Activated naive CD4-positive, alpha-beta T cell treated with anti-CD3 and anti-CD28 coated beads, Interleukin-2, amount 10 ng/mL, durations not matched to agents 7 days and 5 days (primary cell): ENCODE measurements at regions not wholly inside any gene's neighbourhood (a gene's known extent, or its start where the extent isn't known, plus 50 kb on each side); places are given as distances from the start of the nearest gene placed in this dataset.
"Not testable (repeated sequence)": the region's sequence is repeated elsewhere in the genome, so short reads cannot be mapped to it uniquely, and the experiment has no call there.

Source experiments
- CTCF ChIA-PET: fragments of 350-600 bp; sonication (Branson Sonifier 250); formaldehyde crosslinking; loops from one replicate; lab custom pipeline; 2021; ENCODE audit warnings: antibody characterized with exemption; lab: Charles Lee
- DNase-seq: peaks from one replicate; pipeline ENCODE4 v3.0.0-alpha.2; 2020
- H3K27ac Mint-ChIP-seq: one replicate; pipeline ENCODE4 v1.8.0; 2021; ENCODE audit warnings: mild to moderate bottlenecking, moderate library complexity, mixed read lengths
- H3K27me3 Mint-ChIP-seq: one replicate; pipeline ENCODE4 v1.8.0; 2021; ENCODE audit warnings: mild to moderate bottlenecking, mixed read lengths
- H3K36me3 Mint-ChIP-seq: one replicate; pipeline ENCODE4 v1.8.0; 2021; ENCODE audit warnings: mixed read lengths
- H3K4me1 Mint-ChIP-seq: one replicate; pipeline ENCODE4 v1.8.0; 2021; ENCODE audit warnings: mixed read lengths
- H3K4me3 Mint-ChIP-seq: one replicate; pipeline ENCODE4 v1.8.0; 2021; ENCODE audit warnings: mild to moderate bottlenecking, moderate library complexity, mixed read lengths
- H3K9me3 Mint-ChIP-seq: one replicate; pipeline ENCODE4 v1.8.0; 2021; ENCODE audit warnings: mixed read lengths

GRCh38 chr6:92460133-92460532, 959.2 kb downstream of the EPHA7 start:
- Mint-ChIP-seq H3K27ac (no peak overlapping the region), H3K9me3 (peaks cover 4% of the 10 kb centered on the region), H3K27me3 (no peaks in the 10 kb centered on the region), H3K4me3 (no peak overlapping the region), H3K4me1 (no peaks in the 10 kb centered on the region), H3K36me3 (no peaks in the 10 kb centered on the region)
- DNase-seq, result no peak
- CTCF ChIA-PET, result no interaction called here

- Mint-ChIP-seq H3K36me3 (no peaks in the 10 kb centered on the region), H3K4me3 (no peak overlapping the region), H3K27ac (no peak overlapping the region), H3K27me3 (no peaks in the 10 kb centered on the region), H3K4me1 (no peaks in the 10 kb centered on the region), H3K9me3 (peaks cover 2% of the 10 kb centered on the region)
- DNase-seq, result no peak
- CTCF ChIA-PET, result no interaction called here
Measured at GRCh38 chr6:92459606-92460005, 959.8 kb downstream of the EPHA7 start.

DNA sequence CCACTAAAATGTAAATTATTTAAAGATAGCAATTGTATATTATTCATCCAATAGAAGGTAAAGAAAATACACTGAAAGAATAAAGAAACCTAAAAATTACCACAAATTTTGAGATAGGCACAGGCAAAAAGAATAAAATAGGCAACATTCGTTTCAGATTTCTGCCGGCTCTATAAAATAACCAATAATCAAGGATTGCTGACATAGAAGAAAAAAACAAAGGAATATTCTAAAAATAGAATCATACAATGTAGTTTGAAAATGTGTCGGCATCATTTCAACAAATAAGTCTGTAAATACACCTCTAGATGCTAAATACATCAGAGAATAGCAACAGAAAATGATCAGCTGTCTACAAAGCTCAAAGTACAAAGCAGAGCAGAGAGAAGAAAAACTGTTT, 973.3 kb downstream of the EPHA7 start:
- no peaks in the 10 kb centered on the region for H3K27me3 Mint-ChIP-seq
- DNase-seq, result no peak
- H3K9me3 Mint-ChIP-seq, result peaks cover 12% of the 10 kb centered on the region

GRCh38 chr6:92433911-92434310, 985.4 kb downstream of the EPHA7 start:
- DNase-seq, result no peak
- H3K36me3 Mint-ChIP-seq, result no peaks in the 10 kb centered on the region
- no peak overlapping the region for H3K27ac Mint-ChIP-seq
- H3K27me3 Mint-ChIP-seq, result no peaks in the 10 kb centered on the region
- H3K9me3 Mint-ChIP-seq, result no peaks in the 10 kb centered on the region
- H3K4me3 Mint-ChIP-seq, result no peak overlapping the region
- CTCF ChIA-PET, result no interaction called here
- no peaks in the 10 kb centered on the region for H3K4me1 Mint-ChIP-seq

More for the DNA sequence above, 973.3 kb downstream of the EPHA7 start:
- no peak overlapping the region for H3K4me3 Mint-ChIP-seq
- CTCF ChIA-PET, result no interaction called here
- no peaks in the 10 kb centered on the region for H3K36me3 Mint-ChIP-seq
- H3K27ac Mint-ChIP-seq, result no peak overlapping the region
- H3K4me1 Mint-ChIP-seq, result no peaks in the 10 kb centered on the region

DNA sequence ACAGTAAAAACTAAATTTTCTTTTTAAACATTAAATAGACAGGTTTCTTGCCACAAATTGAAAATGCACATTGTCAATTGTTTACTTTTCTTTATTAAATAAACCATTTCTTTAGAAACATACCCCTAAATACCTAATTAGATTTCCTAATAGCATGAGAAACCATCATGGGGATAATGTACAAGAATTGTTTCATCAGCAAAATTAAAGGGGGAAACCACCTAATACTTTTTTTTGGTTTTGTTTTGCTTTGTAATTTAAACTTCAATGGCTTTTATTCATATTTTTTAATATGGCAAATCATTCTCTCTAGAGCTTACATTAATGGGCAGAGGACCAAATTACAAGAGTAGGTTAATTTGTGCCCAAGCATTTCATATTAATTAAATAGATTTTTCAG, 987.9 kb downstream of the EPHA7 start:
- DNase-seq, result no peak
- H3K27ac Mint-ChIP-seq, result no peak overlapping the region
- H3K27me3 Mint-ChIP-seq, result no peaks in the 10 kb centered on the region
- no peaks in the 10 kb centered on the region for H3K4me1 Mint-ChIP-seq
- no peak overlapping the region for H3K4me3 Mint-ChIP-seq
- H3K36me3 Mint-ChIP-seq, result no peaks in the 10 kb centered on the region
- peaks cover 2% of the 10 kb centered on the region for H3K9me3 Mint-ChIP-seq
- CTCF ChIA-PET, result no interaction called here

- no peak overlapping the region for H3K27ac Mint-ChIP-seq
- no peaks in the 10 kb centered on the region for H3K4me1 Mint-ChIP-seq
- CTCF ChIA-PET, result no interaction called here
- no peaks in the 10 kb centered on the region for H3K27me3 Mint-ChIP-seq
- no peak for DNase-seq
- H3K36me3 Mint-ChIP-seq, result no peaks in the 10 kb centered on the region
- peaks cover 3% of the 10 kb centered on the region for H3K9me3 Mint-ChIP-seq
- H3K4me3 Mint-ChIP-seq, result no peak overlapping the region
Measured at GRCh38 chr6:92428448-92428847, 990.9 kb downstream of the EPHA7 start.

DNA sequence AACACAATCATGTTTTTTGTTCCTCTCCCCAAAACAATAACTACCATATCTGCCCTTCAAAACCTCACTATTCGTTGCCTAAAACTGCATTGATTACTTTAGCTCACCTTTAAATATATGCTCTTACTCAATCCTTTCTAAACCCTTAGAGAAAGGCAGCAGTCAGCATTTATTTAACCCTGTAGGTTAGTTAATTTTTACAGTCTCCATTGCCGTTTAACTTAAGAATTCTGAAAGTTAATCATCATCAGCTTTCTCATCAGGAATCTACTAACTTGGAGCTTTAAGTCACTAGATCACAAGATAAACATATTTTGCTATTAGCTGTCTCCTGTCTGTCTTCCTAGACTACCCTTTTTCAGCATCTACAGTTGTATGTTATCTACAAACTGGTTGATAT, 991.9 kb downstream of the EPHA7 start:
- H3K4me1 Mint-ChIP-seq, result no peaks in the 10 kb centered on the region
- no peaks in the 10 kb centered on the region for H3K36me3 Mint-ChIP-seq
- no peak overlapping the region for H3K27ac Mint-ChIP-seq
- CTCF ChIA-PET, result no interaction called here
- peaks cover 7% of the 10 kb centered on the region for H3K9me3 Mint-ChIP-seq
- no peak for DNase-seq
- H3K4me3 Mint-ChIP-seq, result no peak overlapping the region
- H3K27me3 Mint-ChIP-seq, result no peaks in the 10 kb centered on the region

- Mint-ChIP-seq H3K4me3 (no peak overlapping the region), H3K9me3 (peaks cover 3% of the 10 kb centered on the region), H3K36me3 (no peaks in the 10 kb centered on the region), H3K4me1 (no peaks in the 10 kb centered on the region), H3K27ac (no peak overlapping the region), H3K27me3 (no peaks in the 10 kb centered on the region)
- CTCF ChIA-PET, result no interaction called here
- DNase-seq, result no peak
Measured at GRCh38 chr6:92415656-92416055, 1003.7 kb downstream of the EPHA7 start.

DNA sequence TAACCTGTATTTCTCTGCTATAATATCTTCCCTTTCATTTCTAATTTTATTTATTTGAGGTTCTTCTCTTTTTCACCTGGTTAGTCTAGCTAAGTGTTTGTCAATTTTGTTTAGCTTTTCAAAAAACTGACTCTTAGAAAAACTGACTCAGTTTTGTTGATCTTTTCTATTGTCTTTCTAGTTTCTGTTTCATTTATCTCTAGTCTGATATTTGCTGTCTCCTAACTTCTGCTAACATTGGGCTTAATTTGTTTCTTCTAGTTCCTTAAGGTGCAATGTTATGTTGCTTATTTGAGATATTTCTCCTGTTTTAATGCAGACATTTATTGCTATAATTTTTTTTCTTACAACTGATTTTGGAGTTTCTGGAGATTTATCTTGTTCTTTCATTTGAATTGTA, 1011.0 kb downstream of the EPHA7 start:
- Mint-ChIP-seq H3K4me3 (no peak overlapping the region), H3K27me3 (no peaks in the 10 kb centered on the region), H3K36me3 (no peaks in the 10 kb centered on the region), H3K4me1 (no peaks in the 10 kb centered on the region), H3K9me3 (peaks cover 5% of the 10 kb centered on the region), H3K27ac (no peak overlapping the region)
- no peak for DNase-seq
- CTCF ChIA-PET, result interaction anchor here (0.6 kb wide), 1 partner anchor 855 kb away, joined by 3 read pairs; no protein-coding TSS in a partner anchor

GRCh38 chr6:92404281-92404680, 1015.1 kb downstream of the EPHA7 start:
- Mint-ChIP-seq H3K4me1 (no peaks in the 10 kb centered on the region), H3K27ac (no peak overlapping the region), H3K27me3 (no peaks in the 10 kb centered on the region), H3K9me3 (peaks cover 10% of the 10 kb centered on the region), H3K36me3 (no peaks in the 10 kb centered on the region), H3K4me3 (no peak overlapping the region)
- CTCF ChIA-PET, result no interaction called here
- DNase-seq, result no peak

- DNase-seq, result no peak
- CTCF ChIA-PET, result no interaction called here
- no peaks in the 10 kb centered on the region for H3K36me3 Mint-ChIP-seq
- no peak overlapping the region for H3K27ac Mint-ChIP-seq
- H3K4me1 Mint-ChIP-seq, result no peaks in the 10 kb centered on the region
- no peaks in the 10 kb centered on the region for H3K27me3 Mint-ChIP-seq
- peaks cover 7% of the 10 kb centered on the region for H3K9me3 Mint-ChIP-seq
- H3K4me3 Mint-ChIP-seq, result no peak overlapping the region
Measured at GRCh38 chr6:92399911-92400310, 1019.4 kb downstream of the EPHA7 start.

GRCh38 chr6:92388706-92389105, 1030.7 kb downstream of the EPHA7 start:
- H3K36me3 Mint-ChIP-seq, H3K4me1 Mint-ChIP-seq, H3K27me3 Mint-ChIP-seq, H3K9me3 Mint-ChIP-seq, CTCF ChIA-PET, H3K27ac Mint-ChIP-seq, H3K4me3 Mint-ChIP-seq, DNase-seq: not testable (repeated sequence)

DNA sequence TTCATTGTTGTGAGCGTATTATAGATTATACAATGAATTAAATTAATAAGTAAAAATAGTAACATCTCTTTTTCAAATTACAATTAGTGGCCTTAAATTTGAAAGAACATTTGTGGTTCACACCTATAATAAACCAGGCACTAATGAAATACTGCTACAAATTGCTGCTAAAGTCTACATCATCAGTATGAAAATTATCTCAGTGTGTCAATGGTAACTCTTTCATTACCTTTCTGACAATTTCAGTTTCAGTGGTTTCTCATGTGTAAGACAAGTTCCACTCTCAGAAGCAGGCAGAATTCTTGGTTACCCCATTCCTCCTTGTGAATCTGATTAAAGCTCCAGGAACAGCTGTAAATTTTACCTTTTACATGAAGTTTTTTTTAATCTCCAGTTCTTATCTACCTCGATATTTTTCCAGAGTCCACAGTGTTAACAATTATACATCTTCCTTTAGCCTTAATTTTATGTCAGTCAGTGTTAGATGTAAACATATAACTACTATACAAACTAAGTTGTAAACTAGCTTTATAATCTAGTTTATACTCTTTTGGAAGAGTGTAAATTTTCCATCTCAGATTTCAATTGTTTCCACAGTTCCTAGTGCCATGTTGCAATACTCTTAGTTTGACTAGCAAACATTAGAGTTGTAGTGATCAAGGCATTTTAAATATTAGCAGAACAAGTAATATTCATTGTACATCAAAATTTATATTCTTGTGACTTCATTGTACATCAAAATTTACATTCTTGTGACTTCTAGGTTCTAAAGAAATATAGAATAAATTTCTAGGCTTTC, 1038.4 kb downstream of the EPHA7 start:
- H3K36me3 Mint-ChIP-seq, result no peaks in the 10 kb centered on the region
- no peaks in the 10 kb centered on the region for H3K4me1 Mint-ChIP-seq
- CTCF ChIA-PET, result no interaction called here
- no peak overlapping the region for H3K27ac Mint-ChIP-seq
- no peak overlapping the region for H3K4me3 Mint-ChIP-seq
- no peaks in the 10 kb centered on the region for H3K9me3 Mint-ChIP-seq
- DNase-seq, result no peak
- H3K27me3 Mint-ChIP-seq, result no peaks in the 10 kb centered on the region

- no peaks in the 10 kb centered on the region for H3K27me3 Mint-ChIP-seq
- no peak overlapping the region for H3K4me3 Mint-ChIP-seq
- no peaks in the 10 kb centered on the region for H3K9me3 Mint-ChIP-seq
Measured at GRCh38 chr6:92377137-92377536, 1042.2 kb downstream of the EPHA7 start.

GRCh38 chr6:92376691-92377090, 1042.7 kb downstream of the EPHA7 start:
- no peaks in the 10 kb centered on the region for H3K27me3 Mint-ChIP-seq
- no peak overlapping the region for H3K4me3 Mint-ChIP-seq
- DNase-seq, result no peak
- H3K36me3 Mint-ChIP-seq, result no peaks in the 10 kb centered on the region
- peaks cover 2% of the 10 kb centered on the region for H3K9me3 Mint-ChIP-seq
- H3K4me1 Mint-ChIP-seq, result no peaks in the 10 kb centered on the region
- H3K27ac Mint-ChIP-seq, result no peak overlapping the region
- CTCF ChIA-PET, result no interaction called here

More at GRCh38 chr6:92377137-92377536, 1042.2 kb downstream of the EPHA7 start:
- DNase-seq, result no peak
- Mint-ChIP-seq H3K4me1 (no peaks in the 10 kb centered on the region), H3K36me3 (no peaks in the 10 kb centered on the region), H3K27ac (no peak overlapping the region)
- CTCF ChIA-PET, result no interaction called here
